OCI-M2 (cell line): ENCODE measurements at regions not wholly inside any gene's neighbourhood (a gene's known extent, or its start where the extent isn't known, plus 50 kb on each side); places are given as distances from the start of the nearest gene placed in this dataset.

Source experiments
- DNase-seq: peaks from one replicate; lab custom pipeline; 2025; ENCODE audit not compliant: unreplicated experiment; lab: John Stamatoyannopoulos, UW

- DNase-seq: no peak
These were observed 281.3 kb upstream of the CLINT1 start for GRCh38 chr5:158140120-158140731.

- DNase-seq: no peak
These were observed 280.2 kb upstream of the CLINT1 start for GRCh38 chr5:158139161-158139560.

- no peak for DNase-seq
These were observed 276.8 kb upstream of the CLINT1 start for GRCh38 chr5:158135682-158136179.

GRCh38 chr5:158133369-158133768, 274.4 kb upstream of the CLINT1 start:
- DNase-seq: no peak

GRCh38 chr5:158127536-158127935, 268.6 kb upstream of the CLINT1 start:
- no peak for DNase-seq

GRCh38 chr5:158126442-158127405, 267.8 kb upstream of the CLINT1 start:
- no peak for DNase-seq

GRCh38 chr5:158124606-158125316, 265.8 kb upstream of the CLINT1 start:
- DNase-seq: no peak

GRCh38 chr5:158123595-158123994, 264.6 kb upstream of the CLINT1 start:
- DNase-seq: no peak

- DNase-seq: no peak
These were observed 262.7 kb upstream of the CLINT1 start for GRCh38 chr5:158121678-158122077.

GRCh38 chr5:158120760-158121159, 261.8 kb upstream of the CLINT1 start:
- DNase-seq: no peak

GRCh38 chr5:158119961-158120723, 261.2 kb upstream of the CLINT1 start:
- no peak for DNase-seq

- DNase-seq: no peak
These were observed 258.7 kb upstream of the CLINT1 start for GRCh38 chr5:158117467-158118160.

- no peak for DNase-seq
These were observed 258.0 kb upstream of the CLINT1 start for GRCh38 chr5:158116965-158117364.

GRCh38 chr5:158115468-158115867, 256.5 kb upstream of the CLINT1 start:
- DNase-seq: no peak

GRCh38 chr5:158108177-158108576, 249.2 kb upstream of the CLINT1 start:
- no peak for DNase-seq

GRCh38 chr5:158100373-158100888, 241.5 kb upstream of the CLINT1 start:
- no peak for DNase-seq

- no peak for DNase-seq
These were observed 240.7 kb upstream of the CLINT1 start for GRCh38 chr5:158099571-158100105.

- DNase-seq: no peak
These were observed 237.9 kb upstream of the CLINT1 start for GRCh38 chr5:158096835-158097234.

GRCh38 chr5:158086856-158087255, 227.9 kb upstream of the CLINT1 start:
- no peak for DNase-seq

- no peak for DNase-seq
These were observed 225.3 kb upstream of the CLINT1 start for GRCh38 chr5:158084292-158084691.
